ENCODE measurements at regions not wholly inside any gene's neighbourhood (a gene's known extent, or its start where the extent isn't known, plus 50 kb on each side); places are given as distances from the start of the nearest gene placed in this dataset.
A peak's percentile ranks its signal among the peaks of the same experiment; 100 is the strongest.

DNA sequence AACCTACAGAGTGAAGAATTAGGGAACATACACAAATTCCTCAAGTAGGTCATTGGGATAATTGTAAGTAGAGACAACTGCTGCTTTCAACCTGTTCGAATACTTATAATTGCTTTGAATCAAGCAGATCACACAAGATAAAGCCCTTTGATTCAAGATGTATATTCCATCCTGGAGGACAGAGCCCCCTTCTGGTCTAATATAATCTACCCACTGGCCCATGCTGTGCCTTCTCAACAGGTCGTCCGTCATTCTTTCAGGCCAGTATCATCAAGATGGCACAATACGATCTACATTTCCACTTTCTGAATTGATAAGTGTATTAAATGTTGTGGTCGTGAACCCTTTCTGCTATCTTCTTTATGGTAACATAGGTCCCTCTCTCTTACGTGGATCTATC lies 387.0 kb upstream of the CDH19 start:
- TF ChIP-seq, protein P1, sequence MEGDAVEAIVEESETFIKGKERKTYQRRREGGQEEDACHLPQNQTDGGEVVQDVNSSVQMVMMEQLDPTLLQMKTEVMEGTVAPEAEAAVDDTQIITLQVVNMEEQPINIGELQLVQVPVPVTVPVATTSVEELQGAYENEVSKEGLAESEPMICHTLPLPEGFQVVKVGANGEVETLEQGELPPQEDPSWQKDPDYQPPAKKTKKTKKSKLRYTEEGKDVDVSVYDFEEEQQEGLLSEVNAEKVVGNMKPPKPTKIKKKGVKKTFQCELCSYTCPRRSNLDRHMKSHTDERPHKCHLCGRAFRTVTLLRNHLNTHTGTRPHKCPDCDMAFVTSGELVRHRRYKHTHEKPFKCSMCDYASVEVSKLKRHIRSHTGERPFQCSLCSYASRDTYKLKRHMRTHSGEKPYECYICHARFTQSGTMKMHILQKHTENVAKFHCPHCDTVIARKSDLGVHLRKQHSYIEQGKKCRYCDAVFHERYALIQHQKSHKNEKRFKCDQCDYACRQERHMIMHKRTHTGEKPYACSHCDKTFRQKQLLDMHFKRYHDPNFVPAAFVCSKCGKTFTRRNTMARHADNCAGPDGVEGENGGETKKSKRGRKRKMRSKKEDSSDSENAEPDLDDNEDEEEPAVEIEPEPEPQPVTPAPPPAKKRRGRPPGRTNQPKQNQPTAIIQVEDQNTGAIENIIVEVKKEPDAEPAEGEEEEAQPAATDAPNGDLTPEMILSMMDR (IDR thresholded peaks at IDR 0.05; ENCODE audit: low read length): peak; percentile 27; the same call in 1 of the 2 replicates
- no peak for TF ChIP-seq EZH2 (IDR thresholded peaks at IDR 0.05; ENCODE audit: borderline replicate concordance, low read length)
